ENCODE measurements at regions not wholly inside any gene's neighbourhood (a gene's known extent, or its start where the extent isn't known, plus 50 kb on each side); places are given as distances from the start of the nearest gene placed in this dataset.

DNA sequence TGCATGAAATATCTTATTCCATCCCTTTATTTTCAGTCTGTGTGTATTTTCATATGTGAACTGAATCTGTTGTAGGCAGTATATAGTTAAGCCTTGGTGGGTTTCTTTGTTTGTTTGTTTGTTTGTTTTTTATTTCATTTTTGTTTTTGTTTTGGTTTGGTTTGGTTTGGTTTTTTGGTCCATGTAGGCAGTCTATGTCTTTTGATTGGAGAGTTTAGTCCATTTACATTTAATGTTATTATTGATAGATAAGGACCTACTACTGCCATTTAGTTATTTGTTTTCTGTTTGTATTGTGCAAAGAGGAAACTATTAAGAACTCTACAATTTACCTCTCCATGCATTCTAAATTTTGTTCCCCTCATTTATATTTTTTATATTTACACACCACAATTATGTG is 695.9 kb upstream of the GRM3 start:
- TF ChIP-seq CTCF (IDR thresholded peaks at IDR 0.05) (no peak), POLR2A (IDR thresholded peaks at IDR 0.05) (no peak)

Data from heart left ventricle (tissue), 13 donors.